ENCODE measurements at regions not wholly inside any gene's neighbourhood (a gene's known extent, or its start where the extent isn't known, plus 50 kb on each side); places are given as distances from the start of the nearest gene placed in this dataset.

GRCh38 chr9:38153910-38154291, 84.9 kb upstream of the SHB start:
- TF ChIP-seq, protein P1, sequence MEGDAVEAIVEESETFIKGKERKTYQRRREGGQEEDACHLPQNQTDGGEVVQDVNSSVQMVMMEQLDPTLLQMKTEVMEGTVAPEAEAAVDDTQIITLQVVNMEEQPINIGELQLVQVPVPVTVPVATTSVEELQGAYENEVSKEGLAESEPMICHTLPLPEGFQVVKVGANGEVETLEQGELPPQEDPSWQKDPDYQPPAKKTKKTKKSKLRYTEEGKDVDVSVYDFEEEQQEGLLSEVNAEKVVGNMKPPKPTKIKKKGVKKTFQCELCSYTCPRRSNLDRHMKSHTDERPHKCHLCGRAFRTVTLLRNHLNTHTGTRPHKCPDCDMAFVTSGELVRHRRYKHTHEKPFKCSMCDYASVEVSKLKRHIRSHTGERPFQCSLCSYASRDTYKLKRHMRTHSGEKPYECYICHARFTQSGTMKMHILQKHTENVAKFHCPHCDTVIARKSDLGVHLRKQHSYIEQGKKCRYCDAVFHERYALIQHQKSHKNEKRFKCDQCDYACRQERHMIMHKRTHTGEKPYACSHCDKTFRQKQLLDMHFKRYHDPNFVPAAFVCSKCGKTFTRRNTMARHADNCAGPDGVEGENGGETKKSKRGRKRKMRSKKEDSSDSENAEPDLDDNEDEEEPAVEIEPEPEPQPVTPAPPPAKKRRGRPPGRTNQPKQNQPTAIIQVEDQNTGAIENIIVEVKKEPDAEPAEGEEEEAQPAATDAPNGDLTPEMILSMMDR (conservative IDR thresholded peaks at IDR 0.05 in 1 of 2, IDR thresholded peaks at IDR 0.05 in 1 of 2; ENCODE audit: low read depth in 1 of 2, low read length in 2 of 2), result no peak
- no peak for TF ChIP-seq EZH2 (IDR thresholded peaks at IDR 0.05; ENCODE audit: low read length, missing control alignments)
